ENCODE measurements at regions not wholly inside any gene's neighbourhood (a gene's known extent, or its start where the extent isn't known, plus 50 kb on each side); places are given as distances from the start of the nearest gene placed in this dataset.

- no peak for DNase-seq
Observed at GRCh38 chr17:31702041-31702440, 157.0 kb downstream of the COPRS start.

GRCh38 chr17:31700973-31701372 lies 158.1 kb downstream of the COPRS start:
- DNase-seq, result no peak

GRCh38 chr17:31699886-31700285 lies 159.2 kb downstream of the COPRS start:
- DNase-seq, result no peak

- no peak for DNase-seq
Observed at GRCh38 chr17:31699281-31699680, 159.8 kb downstream of the COPRS start.

- DNase-seq, result no peak
Observed at GRCh38 chr17:31698751-31699150, 160.3 kb downstream of the COPRS start.

- no peak for DNase-seq
Observed at GRCh38 chr17:31697838-31698237, 161.2 kb downstream of the COPRS start.

- DNase-seq, result no peak
Observed at GRCh38 chr17:31696703-31697325, 162.2 kb downstream of the COPRS start.

GRCh38 chr17:31696184-31696602 lies 162.9 kb downstream of the COPRS start:
- DNase-seq, result no peak

GRCh38 chr17:31695456-31696090 lies 163.5 kb downstream of the COPRS start:
- no peak for DNase-seq

GRCh38 chr17:31693433-31694220 lies 165.4 kb downstream of the COPRS start:
- no peak for DNase-seq

GRCh38 chr17:31692632-31693031 lies 166.4 kb downstream of the COPRS start:
- no peak for DNase-seq

- no peak for DNase-seq
Observed at GRCh38 chr17:31692027-31692426, 167.0 kb downstream of the COPRS start.

- DNase-seq, result no peak
Observed at GRCh38 chr17:31691251-31691905, 167.7 kb downstream of the COPRS start.

- DNase-seq, result no peak
Observed at GRCh38 chr17:31690151-31690551, 168.9 kb downstream of the COPRS start.

GRCh38 chr17:31688701-31689100 lies 170.3 kb downstream of the COPRS start:
- DNase-seq, result no peak

- DNase-seq, result no peak
Observed at GRCh38 chr17:31687505-31688126, 171.4 kb downstream of the COPRS start.

- DNase-seq, result no peak
Observed at GRCh38 chr17:31686495-31686894, 172.5 kb downstream of the COPRS start.

- DNase-seq, result no peak
Observed at GRCh38 chr17:31684901-31685300, 174.1 kb downstream of the COPRS start.

GRCh38 chr17:31680126-31680525 lies 178.9 kb downstream of the COPRS start:
- DNase-seq, result peak; percentile 70

- no peak for DNase-seq
Observed at GRCh38 chr17:31679667-31680066, 179.4 kb downstream of the COPRS start.

- no peak for DNase-seq
Observed at GRCh38 chr17:31678431-31678830, 180.6 kb downstream of the COPRS start.

GRCh38 chr17:31677681-31678080 lies 181.4 kb downstream of the COPRS start:
- DNase-seq, result no peak

- no peak for DNase-seq
Observed at GRCh38 chr17:31677036-31677435, 182.0 kb downstream of the COPRS start.

All from stimulated activated CD4-positive, alpha-beta T cell treated with anti-CD3 and anti-CD28 coated beads, Interleukin-1b, Interleukin-23, amount 100 ng/mL, for 48 hours (primary cell).